ENCODE measurements at regions not wholly inside any gene's neighbourhood (a gene's known extent, or its start where the extent isn't known, plus 50 kb on each side); places are given as distances from the start of the nearest gene placed in this dataset.

DNA sequence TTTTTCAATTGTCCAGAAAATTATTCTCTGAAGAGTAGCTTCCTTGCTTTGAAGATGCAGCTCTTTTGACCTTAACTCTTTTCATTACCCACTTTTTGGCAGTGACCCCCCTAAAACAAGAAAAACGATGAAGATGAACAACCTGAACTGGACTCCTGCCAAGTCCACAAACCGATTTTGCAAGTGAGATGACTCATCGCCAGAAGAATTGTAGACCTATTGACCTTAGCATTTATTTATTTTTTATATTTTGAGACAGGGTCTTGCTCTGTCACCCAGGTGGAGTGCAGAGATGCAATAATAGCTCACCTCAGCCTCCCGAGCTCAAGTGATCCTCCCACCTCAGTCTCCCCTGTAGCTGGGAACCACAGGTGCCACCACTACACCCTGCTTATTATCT, 859.2 kb downstream of the GATA3 start:
- no peak for DNase-seq (ENCODE audit: low read depth, low spot score)
- no peak for FAIRE-seq
- Histone ChIP-seq H3K4me3 (replicated peaks in 1 of 3; ENCODE audit: insufficient read depth in 1 of 3, low read depth in 1 of 3, low read length in 3 of 3) (no peak overlapping the region), H3K79me2 (ENCODE audit: control insufficient read depth, insufficient read depth, low read length) (no peaks in the 10 kb centered on the region), H3K36me3 (ENCODE audit: control insufficient read depth in 2 of 2, extremely low read depth in 1 of 2, insufficient read depth in 2 of 2, low read length in 2 of 2) (no peaks in the 10 kb centered on the region), H3K27me3 (ENCODE audit: control insufficient read depth in 2 of 2, insufficient read depth in 2 of 2, low read length in 2 of 2) (no peaks in the 10 kb centered on the region), H3K27ac (ENCODE audit: insufficient read depth, low read depth, low read length) (no peak overlapping the region), H3K9ac (replicated peaks; ENCODE audit: extremely low read depth, insufficient read depth, low read length) (no peak overlapping the region), H2AFZ (ENCODE audit: low read depth, low read length) (no peak overlapping the region), H3K9me3 (replicated peaks; ENCODE audit: control insufficient read depth, insufficient read depth, low read length) (no peaks in the 10 kb centered on the region), H3K4me1 (ENCODE audit: control insufficient read depth, extremely low read depth, insufficient read depth, low read length) (no peaks in the 10 kb centered on the region), H3K4me2 (ENCODE audit: insufficient read depth, low read length) (no peak overlapping the region), H4K20me1 (replicated peaks; ENCODE audit: control insufficient read depth, extremely low read depth, insufficient read depth, low read length) (no peaks in the 10 kb centered on the region), H3K9me1 (replicated peaks; ENCODE audit: control insufficient read depth, extremely low read depth, insufficient read depth, low read length) (no peaks in the 10 kb centered on the region)
- BruUV-seq (replicated peaks), result no TSS peak
- TF ChIP-seq FOS (IDR thresholded peaks at IDR 0.05; ENCODE audit: borderline replicate concordance, insufficient read depth, low read length) (peak; percentile 10), JUN (IDR thresholded peaks at IDR 0.05; ENCODE audit: borderline replicate concordance, insufficient read depth, insufficient read length, low read depth) (no peak), POLR2AphosphoS5 (IDR thresholded peaks at IDR 0.05; ENCODE audit: insufficient read depth, low read depth, low read length) (no peak), MYC (IDR thresholded peaks at IDR 0.05; ENCODE audit: low read depth, low read length) (no peak), GATA2 (IDR thresholded peaks at IDR 0.05; ENCODE audit: insufficient read depth, insufficient read length, low read depth, low read length) (no peak), POLR2A (IDR thresholded peaks at IDR 0.05; ENCODE audit: low read depth, low read length) (no peak)
- TF ChIP-seq, protein P1, sequence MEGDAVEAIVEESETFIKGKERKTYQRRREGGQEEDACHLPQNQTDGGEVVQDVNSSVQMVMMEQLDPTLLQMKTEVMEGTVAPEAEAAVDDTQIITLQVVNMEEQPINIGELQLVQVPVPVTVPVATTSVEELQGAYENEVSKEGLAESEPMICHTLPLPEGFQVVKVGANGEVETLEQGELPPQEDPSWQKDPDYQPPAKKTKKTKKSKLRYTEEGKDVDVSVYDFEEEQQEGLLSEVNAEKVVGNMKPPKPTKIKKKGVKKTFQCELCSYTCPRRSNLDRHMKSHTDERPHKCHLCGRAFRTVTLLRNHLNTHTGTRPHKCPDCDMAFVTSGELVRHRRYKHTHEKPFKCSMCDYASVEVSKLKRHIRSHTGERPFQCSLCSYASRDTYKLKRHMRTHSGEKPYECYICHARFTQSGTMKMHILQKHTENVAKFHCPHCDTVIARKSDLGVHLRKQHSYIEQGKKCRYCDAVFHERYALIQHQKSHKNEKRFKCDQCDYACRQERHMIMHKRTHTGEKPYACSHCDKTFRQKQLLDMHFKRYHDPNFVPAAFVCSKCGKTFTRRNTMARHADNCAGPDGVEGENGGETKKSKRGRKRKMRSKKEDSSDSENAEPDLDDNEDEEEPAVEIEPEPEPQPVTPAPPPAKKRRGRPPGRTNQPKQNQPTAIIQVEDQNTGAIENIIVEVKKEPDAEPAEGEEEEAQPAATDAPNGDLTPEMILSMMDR (IDR thresholded peaks at IDR 0.05; ENCODE audit: extremely low read depth in 1 of 2, insufficient read depth in 1 of 2, low read depth in 1 of 2, low read length in 2 of 2), result no peak
- intact Hi-C loops (cut with micrococcal nuclease), result no loop called here
- ChIA-PET CTCF (interaction anchor here (1.3 kb wide), 1 partner anchor 19 kb away, joined by 3 read pairs; no protein-coding TSS in a partner anchor), POLR2A (no interaction called here)
- dilution Hi-C loops (cut with MboI; ENCODE audit: extremely low pct_ligation_motif_present, low sequenced_read_pairs), result no loop called here

DNA sequence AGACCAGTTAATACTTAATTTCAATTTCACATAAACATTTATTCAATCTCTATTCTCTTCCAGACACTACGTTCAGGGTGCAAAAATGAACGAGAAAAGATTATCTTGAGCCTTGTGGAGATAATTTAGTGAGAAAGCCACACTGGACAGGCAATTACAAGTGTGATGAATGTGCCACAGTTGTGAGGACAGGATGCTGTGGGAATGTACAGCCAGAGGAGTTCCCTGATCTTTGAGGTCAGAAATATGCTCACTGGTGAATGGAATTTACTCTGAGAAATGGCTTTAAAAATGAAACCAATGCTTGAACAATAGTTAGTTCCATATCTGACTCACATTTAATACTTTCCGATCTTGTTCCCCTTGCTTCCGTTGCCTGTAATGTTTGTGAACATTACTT, 864.8 kb downstream of the GATA3 start:
- Histone ChIP-seq H4K20me1 (replicated peaks; ENCODE audit: control insufficient read depth, extremely low read depth, insufficient read depth, low read length) (no peaks in the 10 kb centered on the region), H3K4me2 (ENCODE audit: insufficient read depth, low read length) (no peak overlapping the region), H2AFZ (ENCODE audit: low read depth, low read length) (no peak overlapping the region), H3K9me1 (replicated peaks; ENCODE audit: control insufficient read depth, extremely low read depth, insufficient read depth, low read length) (no peaks in the 10 kb centered on the region), H3K4me3 (replicated peaks in 1 of 3; ENCODE audit: insufficient read depth in 1 of 3, low read depth in 1 of 3, low read length in 3 of 3) (no peak overlapping the region), H3K36me3 (ENCODE audit: control insufficient read depth in 2 of 2, extremely low read depth in 1 of 2, insufficient read depth in 2 of 2, low read length in 2 of 2) (no peaks in the 10 kb centered on the region), H3K27me3 (ENCODE audit: control insufficient read depth in 2 of 2, insufficient read depth in 2 of 2, low read length in 2 of 2) (no peaks in the 10 kb centered on the region), H3K9me3 (replicated peaks; ENCODE audit: control insufficient read depth, insufficient read depth, low read length) (no peaks in the 10 kb centered on the region), H3K9ac (replicated peaks; ENCODE audit: extremely low read depth, insufficient read depth, low read length) (no peak overlapping the region), H3K79me2 (ENCODE audit: control insufficient read depth, insufficient read depth, low read length) (no peaks in the 10 kb centered on the region), H3K27ac (ENCODE audit: insufficient read depth, low read depth, low read length) (no peak overlapping the region), H3K4me1 (ENCODE audit: control insufficient read depth, extremely low read depth, insufficient read depth, low read length) (no peaks in the 10 kb centered on the region)
- FAIRE-seq (peak; percentile 8), DNase-seq (ENCODE audit: low read depth, low spot score) (no peak)
- intact Hi-C loops (cut with micrococcal nuclease) (no loop called here), dilution Hi-C loops (cut with MboI; ENCODE audit: extremely low pct_ligation_motif_present, low sequenced_read_pairs) (no loop called here)
- ChIA-PET POLR2A (no interaction called here), CTCF (interaction anchor here (1.0 kb wide), 1 partner anchor 8 kb away, joined by 3 read pairs; no protein-coding TSS in a partner anchor)
- TF ChIP-seq GATA2 (IDR thresholded peaks at IDR 0.05; ENCODE audit: insufficient read depth, insufficient read length, low read depth, low read length), result no peak
- no peak for TF ChIP-seq FOS (IDR thresholded peaks at IDR 0.05; ENCODE audit: borderline replicate concordance, insufficient read depth, low read length)
- TF ChIP-seq JUN (IDR thresholded peaks at IDR 0.05; ENCODE audit: borderline replicate concordance, insufficient read depth, insufficient read length, low read depth), result no peak
- no peak for TF ChIP-seq POLR2A (IDR thresholded peaks at IDR 0.05; ENCODE audit: low read depth, low read length)
- no peak for TF ChIP-seq EZH2 (IDR thresholded peaks at IDR 0.05; ENCODE audit: borderline replicate concordance, low read depth, low read length, severe bottlenecking)
- no TSS peak for BruUV-seq (replicated peaks)

Measured in endothelial cell of umbilical vein (primary cell).